MM.1S (cell line): ENCODE measurements at regions not wholly inside any gene's neighbourhood (a gene's known extent, or its start where the extent isn't known, plus 50 kb on each side); places are given as distances from the start of the nearest gene placed in this dataset.

Source experiments
- DNase-seq: peaks from one replicate; pipeline ENCODE4 v3.0.0-alpha.2; 2015
- H2AFZ ChIP-seq: fragments of 300-600 bp; sonication (generic); 2 replicates; pipeline ENCODE4 v1.6.0; 2016; ENCODE audit warnings: antibody characterized with exemption, low read length
- H3F3A ChIP-seq: fragments of 300-600 bp; sonication (generic); 2 replicates; pipeline ENCODE4 v1.6.1; 2016; ENCODE audit warnings: mild to moderate bottlenecking, antibody characterized with exemption, low read length, moderate library complexity, mixed read lengths; ENCODE audit not compliant: insufficient read depth
- H3K27ac ChIP-seq: fragments of 300-600 bp; sonication (generic); 2 replicates; pipeline ENCODE4 v1.5.1; 2016; ENCODE audit warnings: mild to moderate bottlenecking, low read length
- H3K27me3 ChIP-seq: fragments of 300-600 bp; sonication (generic); replicated peaks from 2 replicates; pipeline ENCODE4 v1.6.0; 2016; ENCODE audit warnings: low read length; ENCODE audit not compliant: insufficient read depth
- H3K36me3 ChIP-seq: fragments of 300-600 bp; sonication (generic); replicated peaks from 2 replicates; pipeline ENCODE4 v1.6.1; 2016; ENCODE audit warnings: mild to moderate bottlenecking, low read length, mixed read lengths; ENCODE audit not compliant: insufficient read depth
- H3K4me1 ChIP-seq: fragments of 300-600 bp; sonication (generic); 2 replicates; pipeline ENCODE4 v1.6.1; 2016; ENCODE audit warnings: low read length, mixed read lengths
- H3K4me2 ChIP-seq: fragments of 300-600 bp; sonication (generic); 2 replicates; pipeline ENCODE4 v1.6.0; 2016; ENCODE audit warnings: low read depth, low read length
- H3K4me3 ChIP-seq: fragments of 300-600 bp; sonication (generic); 2 replicates; pipeline ENCODE4 v1.5.1; 2016; ENCODE audit warnings: low read length, mixed read lengths
- H3K79me2 ChIP-seq: fragments of 300-600 bp; sonication (generic); 2 replicates; pipeline ENCODE4 v1.6.1; 2016; ENCODE audit warnings: mixed run types, low read length, mixed read lengths
- H3K9ac ChIP-seq: fragments of 300-600 bp; sonication (generic); 2 replicates; pipeline ENCODE4 v1.6.1; 2016; ENCODE audit warnings: low read length, mixed read lengths
- H3K9me2 ChIP-seq: fragments of 300-600 bp; sonication (generic); replicated peaks from 2 replicates; pipeline ENCODE4 v1.6.1; 2016; ENCODE audit warnings: mild to moderate bottlenecking, low read length, mixed read lengths; ENCODE audit not compliant: insufficient read depth
- H3K9me3 ChIP-seq: fragments of 300-600 bp; sonication (generic); replicated peaks from 2 replicates; pipeline ENCODE4 v1.6.1; 2016; ENCODE audit warnings: mild to moderate bottlenecking, low read length, mixed read lengths; ENCODE audit not compliant: insufficient read depth
- H4K20me1 ChIP-seq: fragments of 300-600 bp; sonication (generic); 2 replicates; pipeline ENCODE4 v1.6.1; 2016; ENCODE audit warnings: mild to moderate bottlenecking, low read length, moderate library complexity, mixed read lengths; ENCODE audit not compliant: insufficient read depth
- CTCF ChIP-seq: fragments of 300-600 bp; sonication (generic); IDR thresholded peaks from 2 replicates; pipeline ENCODE4 v1.5.1; 2016; ENCODE audit warnings: antibody characterized with exemption, low read length, mixed read lengths
- EZH2 ChIP-seq: fragments of 300-600 bp; sonication (generic); optimal IDR thresholded peaks from 2 replicates; pipeline ENCODE3; 2017; ENCODE audit warnings: low read depth, mild to moderate bottlenecking, antibody characterized with exemption, low read length, mixed read lengths
- EZH2phosphoT487 ChIP-seq: fragments of 300-600 bp; sonication (generic); IDR thresholded peaks from 2 replicates; pipeline ENCODE4 v1.6.1; 2018; ENCODE audit warnings: antibody characterized with exemption, low read length

DNA sequence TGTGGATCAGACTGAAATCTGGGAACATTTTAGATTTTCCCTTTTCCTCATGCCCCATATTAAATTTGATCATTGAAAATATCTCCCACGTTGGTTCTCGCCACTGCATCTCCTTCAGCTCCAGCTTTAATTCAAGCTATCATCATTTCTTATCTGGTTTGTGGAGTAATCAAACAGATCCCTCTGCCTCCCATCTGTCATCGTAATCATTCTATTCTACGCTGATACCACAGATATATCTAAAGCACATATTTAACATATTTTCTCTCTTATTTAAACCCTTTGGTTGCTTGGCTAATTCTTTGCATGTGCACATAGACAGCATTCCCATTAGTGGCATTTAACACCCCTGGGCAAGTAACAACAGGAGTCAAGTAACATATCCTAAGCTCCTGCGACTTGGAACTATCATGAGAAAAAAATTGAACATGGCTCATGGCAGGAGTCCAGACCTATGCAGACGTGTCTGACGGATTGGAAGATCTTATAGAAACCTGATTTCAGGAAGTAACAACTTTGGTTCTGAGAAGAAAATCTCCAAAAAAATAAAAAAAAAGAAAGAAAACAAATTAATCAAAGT is 158.8 kb upstream of the KYNU start:
- H3K9ac ChIP-seq = no peak overlapping the region
- H3K9me2 ChIP-seq = no peaks in the 10 kb centered on the region
- no peaks in the 10 kb centered on the region for H3K27me3 ChIP-seq
- no peaks in the 10 kb centered on the region for H3K79me2 ChIP-seq
- no peak overlapping the region for H3K4me2 ChIP-seq
- DNase-seq = no peak
- no peak overlapping the region for H3K4me3 ChIP-seq
- H2AFZ ChIP-seq = no peak overlapping the region
- H3K9me3 ChIP-seq = no peaks in the 10 kb centered on the region
- no peaks in the 10 kb centered on the region for H3K4me1 ChIP-seq
- TF ChIP-seq CTCF = no peak
- TF ChIP-seq EZH2phosphoT487 = no peak
- TF ChIP-seq EZH2 = no peak
- H3K27ac ChIP-seq = no peak overlapping the region
- H4K20me1 ChIP-seq = no peaks in the 10 kb centered on the region
- no peaks in the 10 kb centered on the region for H3F3A ChIP-seq
- H3K36me3 ChIP-seq = no peaks in the 10 kb centered on the region

DNA sequence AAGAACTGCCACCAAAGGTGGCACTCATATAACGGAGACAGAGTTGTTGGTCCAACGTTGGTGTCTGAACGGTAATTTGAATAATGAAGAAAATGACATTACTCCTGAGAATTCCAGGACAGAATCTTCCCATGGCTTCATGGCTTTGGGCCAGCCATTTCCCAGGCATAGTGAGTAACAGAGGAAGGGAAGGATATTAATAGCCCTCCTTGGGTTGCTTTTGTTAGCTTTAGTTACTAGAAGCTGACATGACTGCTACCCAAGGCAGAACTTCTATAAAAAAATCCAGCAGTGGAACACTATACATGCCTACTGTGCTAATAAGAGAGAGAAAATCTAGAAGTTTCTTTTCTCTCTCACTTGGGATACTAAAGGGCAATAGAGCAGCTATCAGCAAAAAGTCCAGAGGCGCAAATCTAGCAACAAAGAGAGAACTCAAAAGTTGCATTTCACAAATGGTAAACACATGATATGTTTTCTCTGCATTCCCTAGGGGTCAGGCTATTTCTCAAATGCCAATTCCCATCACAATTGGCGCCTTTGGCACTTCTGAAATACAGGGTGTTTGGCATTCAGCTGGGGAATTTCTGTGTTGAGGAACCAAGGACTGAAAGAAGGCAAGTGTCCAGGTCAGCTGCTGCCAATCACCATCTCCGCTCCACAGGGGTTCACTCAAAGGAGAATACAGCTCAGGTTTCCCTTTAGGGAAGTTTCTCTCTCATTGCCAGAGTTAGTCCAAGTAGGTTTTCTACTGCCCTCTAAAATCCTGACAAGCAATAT is 160.8 kb upstream of the KYNU start:
- H3K9me2 ChIP-seq = no peaks in the 10 kb centered on the region
- H3K27ac ChIP-seq = no peak overlapping the region
- H3K36me3 ChIP-seq = no peaks in the 10 kb centered on the region
- H3K4me1 ChIP-seq = no peaks in the 10 kb centered on the region
- TF ChIP-seq CTCF = no peak
- no peak for TF ChIP-seq EZH2
- TF ChIP-seq EZH2phosphoT487 = no peak
- no peak for DNase-seq
- H3K27me3 ChIP-seq = no peaks in the 10 kb centered on the region
- no peak overlapping the region for H3K9ac ChIP-seq
- no peaks in the 10 kb centered on the region for H4K20me1 ChIP-seq
- no peak overlapping the region for H2AFZ ChIP-seq
- no peak overlapping the region for H3K4me3 ChIP-seq
- H3K4me2 ChIP-seq = no peak overlapping the region
- no peaks in the 10 kb centered on the region for H3K79me2 ChIP-seq
- no peaks in the 10 kb centered on the region for H3F3A ChIP-seq
- H3K9me3 ChIP-seq = no peaks in the 10 kb centered on the region

DNA sequence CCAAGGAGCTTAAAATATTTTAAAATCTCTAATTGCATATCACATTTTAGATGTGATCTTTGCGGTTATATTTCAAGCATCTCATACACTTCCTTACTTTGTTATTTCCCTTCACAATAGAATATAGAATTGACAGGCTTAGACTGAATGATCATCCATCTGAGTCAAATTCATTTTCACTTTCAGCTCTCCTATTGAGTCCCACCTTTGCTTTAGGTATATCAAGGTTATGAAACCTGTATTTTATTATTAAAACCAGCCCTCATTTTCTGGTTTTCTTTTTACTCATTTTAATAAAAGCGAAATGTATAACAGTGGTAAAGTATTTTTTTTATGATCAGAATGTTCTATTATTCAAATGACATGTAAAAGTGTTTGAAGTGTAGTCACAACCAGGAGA is 162.9 kb upstream of the KYNU start:
- Histone ChIP-seq H3K27me3 (no peaks in the 10 kb centered on the region), H3K27ac (no peak overlapping the region), H3K4me3 (no peak overlapping the region), H2AFZ (no peak overlapping the region), H3K79me2 (no peaks in the 10 kb centered on the region), H3F3A (no peaks in the 10 kb centered on the region), H3K4me1 (no peaks in the 10 kb centered on the region), H3K9me2 (no peaks in the 10 kb centered on the region), H3K9me3 (no peaks in the 10 kb centered on the region), H3K4me2 (no peak overlapping the region), H3K36me3 (no peaks in the 10 kb centered on the region), H3K9ac (no peak overlapping the region), H4K20me1 (no peaks in the 10 kb centered on the region)
- TF ChIP-seq CTCF (no peak), EZH2 (no peak), EZH2phosphoT487 (no peak)
- DNase-seq = no peak
